ACC112 (cell line): ENCODE measurements at regions not wholly inside any gene's neighbourhood (a gene's known extent, or its start where the extent isn't known, plus 50 kb on each side); places are given as distances from the start of the nearest gene placed in this dataset.

Source experiments
- H2AFZ ChIP-seq: fragments of 200-600 bp; sonication (generic); one replicate; pipeline ENCODE4 v1.6.0; 2017; ENCODE audit warnings: antibody characterized with exemption, low read length; ENCODE audit not compliant: unreplicated experiment
- H3K27ac ChIP-seq: fragments of 200-600 bp; sonication (generic); 2 replicates; pipeline ENCODE4 v1.5.1; 2014; ENCODE audit warnings: low read depth, mild to moderate bottlenecking, antibody characterized with exemption, low read length, moderate library complexity
- H3K27me3 ChIP-seq: fragments of 200-600 bp; sonication (generic); 2 replicates; pipeline ENCODE4 v1.6.1; 2014; ENCODE audit warnings: mild to moderate bottlenecking, antibody characterized with exemption, low read length, moderate library complexity, mixed read lengths; ENCODE audit not compliant: insufficient read depth
- H3K36me3 ChIP-seq: fragments of 200-600 bp; sonication (generic); 2 replicates; pipeline ENCODE4 v1.6.1; 2016; ENCODE audit warnings: mild to moderate bottlenecking, antibody characterized with exemption, low read length, moderate library complexity, mixed read lengths; ENCODE audit not compliant: insufficient read depth
- H3K4me1 ChIP-seq: fragments of 200-600 bp; sonication (generic); one replicate; pipeline ENCODE4 v1.6.1; 2016; ENCODE audit warnings: low read length, mixed read lengths; ENCODE audit not compliant: insufficient read depth, unreplicated experiment, control insufficient read depth
- H3K4me3 ChIP-seq: fragments of 200-600 bp; sonication (generic); 2 replicates; pipeline ENCODE4 v1.5.1; 2014; ENCODE audit warnings: mild to moderate bottlenecking, low read depth, low read length
- H3K79me2 ChIP-seq: fragments of 200-600 bp; sonication (generic); one replicate; pipeline ENCODE4 v1.6.0; 2016; ENCODE audit warnings: low read length; ENCODE audit not compliant: control insufficient read depth, unreplicated experiment, insufficient read depth

- H3K4me1 ChIP-seq = peaks cover 48% of the 10 kb centered on the region
- no peaks in the 10 kb centered on the region for H3K27me3 ChIP-seq
- H2AFZ ChIP-seq = peak overlapping the region; percentile 69
- no peaks in the 10 kb centered on the region for H3K36me3 ChIP-seq
- peak overlapping the region; percentile 44 for H3K4me3 ChIP-seq
- H3K27ac ChIP-seq = peak overlapping the region; percentile 97
- no peaks in the 10 kb centered on the region for H3K79me2 ChIP-seq
These were observed 214.2 kb upstream of the KRR1 start for GRCh38 chr12:75725521-75726111.

GRCh38 chr12:75724928-75725312 lies 213.5 kb upstream of the KRR1 start:
- H3K4me3 ChIP-seq = peak overlapping the region; percentile 44
- peaks cover 48% of the 10 kb centered on the region for H3K4me1 ChIP-seq
- H3K27me3 ChIP-seq = no peaks in the 10 kb centered on the region
- H3K36me3 ChIP-seq = no peaks in the 10 kb centered on the region
- no peaks in the 10 kb centered on the region for H3K79me2 ChIP-seq
- H2AFZ ChIP-seq = peak overlapping the region; percentile 69
- peak overlapping the region; percentile 97 for H3K27ac ChIP-seq

- no peaks in the 10 kb centered on the region for H3K27me3 ChIP-seq
- peaks cover 48% of the 10 kb centered on the region for H3K4me1 ChIP-seq
- H2AFZ ChIP-seq = peak overlapping the region; percentile 69
- H3K36me3 ChIP-seq = no peaks in the 10 kb centered on the region
- peak overlapping the region; percentile 97 for H3K27ac ChIP-seq
- H3K4me3 ChIP-seq = peak overlapping the region; percentile 44
- H3K79me2 ChIP-seq = no peaks in the 10 kb centered on the region
These were observed 213.0 kb upstream of the KRR1 start for GRCh38 chr12:75724307-75724927.

GRCh38 chr12:75722714-75723200 lies 211.3 kb upstream of the KRR1 start:
- Histone ChIP-seq H3K79me2 (no peaks in the 10 kb centered on the region), H2AFZ (peak overlapping the region; percentile 47), H3K4me1 (peaks cover 48% of the 10 kb centered on the region), H3K36me3 (no peaks in the 10 kb centered on the region), H3K27ac (peak overlapping the region; percentile 88), H3K4me3 (no peak overlapping the region), H3K27me3 (no peaks in the 10 kb centered on the region)

GRCh38 chr12:75721796-75722195 lies 210.4 kb upstream of the KRR1 start:
- Histone ChIP-seq H3K36me3 (no peaks in the 10 kb centered on the region), H3K79me2 (no peaks in the 10 kb centered on the region), H3K4me1 (peaks cover 48% of the 10 kb centered on the region), H2AFZ (no peak overlapping the region), H3K27me3 (no peaks in the 10 kb centered on the region), H3K27ac (peak overlapping the region; percentile 88), H3K4me3 (no peak overlapping the region)

GRCh38 chr12:75720812-75721641 lies 209.6 kb upstream of the KRR1 start:
- peak overlapping the region; percentile 26 for H2AFZ ChIP-seq
- peaks cover 47% of the 10 kb centered on the region for H3K4me1 ChIP-seq
- H3K27me3 ChIP-seq = no peaks in the 10 kb centered on the region
- H3K79me2 ChIP-seq = no peaks in the 10 kb centered on the region
- H3K27ac ChIP-seq = peak overlapping the region; percentile 88; the same call in 1 of the 2 replicates
- no peaks in the 10 kb centered on the region for H3K36me3 ChIP-seq
- H3K4me3 ChIP-seq = no peak overlapping the region

- H3K4me3 ChIP-seq = no peak overlapping the region
- H3K27ac ChIP-seq = no peak overlapping the region
- peaks cover 31% of the 10 kb centered on the region for H3K4me1 ChIP-seq
- no peak overlapping the region for H2AFZ ChIP-seq
- H3K79me2 ChIP-seq = no peaks in the 10 kb centered on the region
- no peaks in the 10 kb centered on the region for H3K27me3 ChIP-seq
- no peaks in the 10 kb centered on the region for H3K36me3 ChIP-seq
These were observed 206.5 kb upstream of the KRR1 start for GRCh38 chr12:75717902-75718301.

GRCh38 chr12:75716291-75717025 lies 205.0 kb upstream of the KRR1 start:
- H3K79me2 ChIP-seq = no peaks in the 10 kb centered on the region
- H3K4me1 ChIP-seq = peaks cover 31% of the 10 kb centered on the region
- H3K27ac ChIP-seq = no peak overlapping the region
- no peaks in the 10 kb centered on the region for H3K27me3 ChIP-seq
- H3K4me3 ChIP-seq = no peak overlapping the region
- no peaks in the 10 kb centered on the region for H3K36me3 ChIP-seq
- H2AFZ ChIP-seq = no peak overlapping the region

GRCh38 chr12:75715682-75716081 lies 204.3 kb upstream of the KRR1 start:
- Histone ChIP-seq H3K4me3 (no peak overlapping the region), H3K4me1 (peaks cover 24% of the 10 kb centered on the region), H3K36me3 (no peaks in the 10 kb centered on the region), H3K27ac (no peak overlapping the region), H3K79me2 (no peaks in the 10 kb centered on the region), H3K27me3 (no peaks in the 10 kb centered on the region), H2AFZ (no peak overlapping the region)

- Histone ChIP-seq H3K4me1 (peaks cover 24% of the 10 kb centered on the region), H2AFZ (no peak overlapping the region), H3K4me3 (no peak overlapping the region), H3K27ac (no peak overlapping the region), H3K27me3 (no peaks in the 10 kb centered on the region), H3K79me2 (no peaks in the 10 kb centered on the region), H3K36me3 (no peaks in the 10 kb centered on the region)
These were observed 203.9 kb upstream of the KRR1 start for GRCh38 chr12:75715323-75715644.
